ENCODE measurements at regions not wholly inside any gene's neighbourhood (a gene's known extent, or its start where the extent isn't known, plus 50 kb on each side); places are given as distances from the start of the nearest gene placed in this dataset.

DNA sequence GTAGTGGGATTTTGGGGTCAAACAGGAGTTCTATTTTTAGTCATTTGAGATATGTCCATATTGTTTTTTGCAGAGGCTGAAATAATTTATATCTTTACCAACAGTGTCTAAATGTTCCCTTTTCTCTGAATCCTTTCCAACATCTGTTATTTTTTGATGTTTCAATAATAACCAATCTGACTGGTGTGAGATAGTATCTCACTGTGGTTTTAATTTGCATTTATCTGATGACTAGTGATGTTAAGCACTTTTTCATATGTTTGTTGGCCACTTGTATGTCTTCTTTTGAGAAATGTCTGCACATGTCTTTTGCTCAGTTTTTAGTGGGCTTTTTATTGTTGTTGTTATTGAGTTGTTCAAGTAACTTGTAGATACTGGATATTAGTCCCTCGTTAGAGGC, 1325.0 kb downstream of the BRINP3 start:
- DNase-seq (ENCODE audit: extremely low read depth, insufficient read length), result no peak
- TF ChIP-seq, protein P1, sequence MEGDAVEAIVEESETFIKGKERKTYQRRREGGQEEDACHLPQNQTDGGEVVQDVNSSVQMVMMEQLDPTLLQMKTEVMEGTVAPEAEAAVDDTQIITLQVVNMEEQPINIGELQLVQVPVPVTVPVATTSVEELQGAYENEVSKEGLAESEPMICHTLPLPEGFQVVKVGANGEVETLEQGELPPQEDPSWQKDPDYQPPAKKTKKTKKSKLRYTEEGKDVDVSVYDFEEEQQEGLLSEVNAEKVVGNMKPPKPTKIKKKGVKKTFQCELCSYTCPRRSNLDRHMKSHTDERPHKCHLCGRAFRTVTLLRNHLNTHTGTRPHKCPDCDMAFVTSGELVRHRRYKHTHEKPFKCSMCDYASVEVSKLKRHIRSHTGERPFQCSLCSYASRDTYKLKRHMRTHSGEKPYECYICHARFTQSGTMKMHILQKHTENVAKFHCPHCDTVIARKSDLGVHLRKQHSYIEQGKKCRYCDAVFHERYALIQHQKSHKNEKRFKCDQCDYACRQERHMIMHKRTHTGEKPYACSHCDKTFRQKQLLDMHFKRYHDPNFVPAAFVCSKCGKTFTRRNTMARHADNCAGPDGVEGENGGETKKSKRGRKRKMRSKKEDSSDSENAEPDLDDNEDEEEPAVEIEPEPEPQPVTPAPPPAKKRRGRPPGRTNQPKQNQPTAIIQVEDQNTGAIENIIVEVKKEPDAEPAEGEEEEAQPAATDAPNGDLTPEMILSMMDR (IDR thresholded peaks at IDR 0.05; ENCODE audit: insufficient read depth, low read length, poor library complexity, severe bottlenecking), result no peak
- no peaks in the 10 kb centered on the region for H3K36me3 ChIP-seq (ENCODE audit: control insufficient read depth, insufficient read depth, low read length)
- no peaks in the 10 kb centered on the region for H3K27me3 ChIP-seq (replicated peaks; ENCODE audit: control insufficient read depth, insufficient read depth, low read length)
- no peak overlapping the region for H3K4me3 ChIP-seq (replicated peaks; ENCODE audit: low read depth, low read length)

DNA sequence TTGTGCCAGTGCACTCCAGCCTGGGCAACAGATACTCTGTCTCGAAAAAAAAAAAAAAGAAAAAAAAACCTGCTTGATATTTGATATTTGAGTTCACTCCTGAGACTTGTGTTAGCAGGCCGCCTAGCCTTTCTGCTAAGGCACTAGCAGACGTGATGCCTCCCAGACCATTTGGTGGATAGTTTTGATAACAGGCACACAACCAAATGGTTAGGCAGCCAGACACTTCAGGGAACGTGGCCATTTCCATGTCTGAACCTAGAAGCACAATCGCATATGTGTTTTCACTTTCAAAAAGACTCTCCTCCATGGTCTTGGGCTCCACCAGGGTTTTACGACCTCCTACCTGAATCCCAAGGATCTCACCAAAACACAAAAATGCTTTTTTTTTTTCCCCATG, 1319.5 kb downstream of the BRINP3 start:
- Histone ChIP-seq H3K36me3 (ENCODE audit: control insufficient read depth, insufficient read depth, low read length) (no peaks in the 10 kb centered on the region), H3K27me3 (replicated peaks; ENCODE audit: control insufficient read depth, insufficient read depth, low read length) (no peaks in the 10 kb centered on the region), H3K4me3 (replicated peaks; ENCODE audit: low read depth, low read length) (no peak overlapping the region)
- TF ChIP-seq, protein P1 (IDR thresholded peaks at IDR 0.05; ENCODE audit: insufficient read depth, low read length, poor library complexity, severe bottlenecking), result no peak
- no peak for DNase-seq (ENCODE audit: extremely low read depth, insufficient read length)

DNA sequence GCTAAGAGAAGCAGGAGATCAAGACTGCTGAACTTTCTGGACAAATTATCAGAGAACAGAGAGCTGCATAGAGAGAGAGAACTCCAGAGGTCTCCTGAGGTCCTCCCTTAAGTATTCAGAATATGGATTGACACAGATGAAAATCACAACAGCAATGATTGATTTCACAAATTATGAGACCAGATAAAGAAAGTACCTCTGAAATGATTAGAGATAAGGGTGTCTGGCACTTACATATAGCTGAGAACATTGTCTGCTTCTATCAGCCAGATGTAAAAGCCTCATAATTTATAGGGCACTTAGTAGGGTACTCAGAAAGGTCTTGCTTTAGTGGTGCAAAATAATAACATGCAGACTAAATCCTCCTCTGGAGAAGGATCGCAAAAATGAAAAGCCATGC, 1301.8 kb downstream of the BRINP3 start:
- no peak overlapping the region for H3K4me3 ChIP-seq (replicated peaks; ENCODE audit: low read depth, low read length)
- TF ChIP-seq, protein P1 (IDR thresholded peaks at IDR 0.05; ENCODE audit: insufficient read depth, low read length, poor library complexity, severe bottlenecking), result no peak
- no peak for DNase-seq (ENCODE audit: extremely low read depth, insufficient read length)
- H3K27me3 ChIP-seq (replicated peaks; ENCODE audit: control insufficient read depth, insufficient read depth, low read length), result no peaks in the 10 kb centered on the region
- H3K36me3 ChIP-seq (ENCODE audit: control insufficient read depth, insufficient read depth, low read length), result no peaks in the 10 kb centered on the region

DNA sequence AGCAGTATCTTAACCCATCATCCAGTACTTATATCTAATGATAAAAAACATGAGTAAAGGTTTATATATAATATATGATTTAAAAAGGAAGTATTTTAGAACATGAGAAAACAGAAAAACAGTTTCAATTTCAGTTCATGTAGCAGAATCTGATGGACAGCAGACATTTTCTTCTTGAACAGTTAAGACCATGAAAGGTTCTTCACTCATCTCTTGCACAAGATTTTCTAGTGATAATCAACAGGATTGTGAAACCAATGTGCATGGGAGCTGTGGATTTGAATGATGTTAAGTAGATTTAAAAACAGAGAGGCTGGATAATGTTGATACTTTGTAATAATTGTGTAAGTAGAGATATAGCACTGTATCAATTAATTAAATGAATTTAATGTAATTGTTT, 1297.6 kb downstream of the BRINP3 start:
- no peak for DNase-seq (ENCODE audit: extremely low read depth, insufficient read length)
- H3K36me3 ChIP-seq (ENCODE audit: control insufficient read depth, insufficient read depth, low read length), result no peaks in the 10 kb centered on the region
- TF ChIP-seq, protein P1 (IDR thresholded peaks at IDR 0.05; ENCODE audit: insufficient read depth, low read length, poor library complexity, severe bottlenecking), result no peak
- H3K4me3 ChIP-seq (replicated peaks; ENCODE audit: low read depth, low read length), result no peak overlapping the region
- H3K27me3 ChIP-seq (replicated peaks; ENCODE audit: control insufficient read depth, insufficient read depth, low read length), result no peaks in the 10 kb centered on the region

DNA sequence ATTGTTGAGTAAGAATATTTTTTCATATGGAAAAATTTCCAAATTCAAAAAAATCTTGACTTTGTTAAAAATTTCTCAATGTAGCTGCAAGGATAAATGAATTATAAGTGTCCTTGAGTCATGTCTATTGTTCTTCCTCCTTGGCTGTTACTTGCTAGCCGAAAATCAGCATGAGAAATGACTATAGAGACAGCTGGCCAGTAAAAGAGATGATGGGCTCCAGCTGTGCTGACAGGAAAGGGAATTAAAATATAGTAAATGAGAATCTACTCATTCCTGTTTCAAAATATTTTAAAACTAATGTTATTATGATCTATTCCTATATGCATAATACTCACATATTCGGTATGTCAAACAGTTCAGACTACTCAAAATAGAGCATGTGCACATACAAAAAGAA, 1292.6 kb downstream of the BRINP3 start:
- H3K27me3 ChIP-seq (replicated peaks; ENCODE audit: control insufficient read depth, insufficient read depth, low read length), result no peaks in the 10 kb centered on the region
- DNase-seq (ENCODE audit: extremely low read depth, insufficient read length), result no peak
- H3K36me3 ChIP-seq (ENCODE audit: control insufficient read depth, insufficient read depth, low read length), result no peaks in the 10 kb centered on the region
- H3K4me3 ChIP-seq (replicated peaks; ENCODE audit: low read depth, low read length), result no peak overlapping the region
- TF ChIP-seq, protein P1 (IDR thresholded peaks at IDR 0.05; ENCODE audit: insufficient read depth, low read length, poor library complexity, severe bottlenecking), result no peak

All from GM06990 (cell line).